NCI-H524 (cell line): ENCODE measurements at regions not wholly inside any gene's neighbourhood (a gene's known extent, or its start where the extent isn't known, plus 50 kb on each side); places are given as distances from the start of the nearest gene placed in this dataset.
"Not testable (repeated sequence)": the region's sequence is repeated elsewhere in the genome, so short reads cannot be mapped to it uniquely, and the experiment has no call there.

Experiments
- DNase-seq, 2 experiments: peaks; one replicate each; lab custom pipeline; 2025; lab: John Stamatoyannopoulos, UW

DNA sequence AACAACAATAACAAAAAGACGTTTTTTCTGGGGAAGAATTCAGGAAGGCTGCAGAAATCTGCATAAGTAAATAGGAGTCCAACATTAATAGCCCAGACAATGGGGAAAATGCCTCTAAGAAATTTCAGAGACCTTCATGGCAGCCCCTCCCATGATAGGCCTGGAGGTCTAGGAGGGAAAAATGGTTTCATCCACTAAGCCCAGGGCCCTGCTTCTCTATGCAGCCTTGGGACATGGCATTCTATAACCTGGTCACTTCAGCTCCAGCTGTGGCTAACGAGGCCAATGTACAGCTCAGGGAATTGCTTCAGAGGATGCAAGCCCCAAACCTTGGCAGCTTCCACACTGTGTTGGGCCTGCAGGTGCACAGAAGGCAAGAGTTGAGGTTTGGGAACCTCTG is 125.6 kb upstream of the GMNC start:
- no peak for DNase-seq

GRCh38 chr3:190984502-190985244 is 122.2 kb upstream of the GMNC start:
- DNase-seq = no peak

GRCh38 chr3:190983875-190984274 is 121.4 kb upstream of the GMNC start:
- DNase-seq = no peak

DNA sequence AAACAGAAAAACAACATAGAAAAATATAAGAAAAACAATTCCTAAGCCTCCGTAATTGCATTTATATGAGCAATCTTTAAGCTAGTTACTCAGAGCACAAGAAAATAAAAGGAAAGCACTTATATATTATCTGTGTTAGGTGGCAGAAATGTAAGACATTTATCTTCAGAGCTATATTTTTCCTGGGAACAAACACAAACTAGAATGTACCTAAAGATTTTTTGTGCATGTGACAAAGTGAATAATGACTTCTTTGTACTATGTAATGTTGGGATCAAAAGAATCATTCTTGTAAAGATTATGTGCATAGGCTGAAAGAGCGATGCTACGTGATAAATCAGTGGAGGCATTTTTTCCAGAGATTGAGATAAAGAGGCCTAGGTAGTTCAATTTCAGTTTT is 111.3 kb upstream of the GMNC start:
- DNase-seq = no peak

- DNase-seq = no peak
Measured at GRCh38 chr3:190972840-190973270, 110.4 kb upstream of the GMNC start.

GRCh38 chr3:190972196-190972595 is 109.7 kb upstream of the GMNC start:
- DNase-seq = no peak

GRCh38 chr3:190970560-190970959 is 108.1 kb upstream of the GMNC start:
- DNase-seq = no peak

DNA sequence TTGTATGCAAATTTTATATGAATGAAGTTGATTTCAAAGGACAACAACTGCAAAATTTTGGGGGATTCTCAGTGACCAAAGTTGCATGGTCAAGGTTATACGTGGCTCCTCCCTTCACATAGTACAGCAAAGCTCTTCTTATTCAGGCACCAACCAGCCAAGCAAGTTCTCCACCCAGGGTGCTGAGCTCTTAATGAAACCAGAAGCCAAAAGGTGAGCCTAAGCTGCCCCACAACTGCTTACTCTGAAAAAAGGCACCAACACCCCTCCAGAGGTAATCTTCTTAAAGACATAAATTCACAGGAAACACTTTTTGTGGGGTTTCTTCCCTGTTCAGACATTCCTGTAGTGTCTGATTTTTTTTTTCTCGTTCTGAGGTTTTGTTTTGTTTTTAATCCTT is 106.1 kb upstream of the GMNC start:
- DNase-seq = no peak

- DNase-seq = not testable (repeated sequence)
Measured at GRCh38 chr3:190964931-190965330, 102.4 kb upstream of the GMNC start.

DNA sequence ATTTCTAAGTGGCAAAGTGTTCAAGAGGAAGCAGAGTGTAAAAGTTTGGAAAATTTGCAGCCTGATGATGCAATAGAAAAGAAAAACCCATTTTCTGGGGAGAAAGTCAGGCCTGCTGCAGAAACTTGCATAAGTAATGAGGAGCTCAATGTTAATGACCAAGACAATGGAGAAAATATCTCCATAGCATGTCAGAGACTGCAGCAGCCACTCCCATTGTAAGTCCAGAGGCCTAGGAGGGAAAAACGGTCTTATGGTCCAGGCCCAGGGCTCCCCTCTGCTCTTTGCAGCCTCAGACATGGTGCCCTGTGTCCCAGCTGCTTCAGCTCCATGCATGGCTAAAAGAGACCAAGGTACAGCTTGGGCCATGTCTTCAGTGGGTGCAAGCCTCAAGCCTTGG is 96.6 kb upstream of the GMNC start:
- no peak for DNase-seq

DNA sequence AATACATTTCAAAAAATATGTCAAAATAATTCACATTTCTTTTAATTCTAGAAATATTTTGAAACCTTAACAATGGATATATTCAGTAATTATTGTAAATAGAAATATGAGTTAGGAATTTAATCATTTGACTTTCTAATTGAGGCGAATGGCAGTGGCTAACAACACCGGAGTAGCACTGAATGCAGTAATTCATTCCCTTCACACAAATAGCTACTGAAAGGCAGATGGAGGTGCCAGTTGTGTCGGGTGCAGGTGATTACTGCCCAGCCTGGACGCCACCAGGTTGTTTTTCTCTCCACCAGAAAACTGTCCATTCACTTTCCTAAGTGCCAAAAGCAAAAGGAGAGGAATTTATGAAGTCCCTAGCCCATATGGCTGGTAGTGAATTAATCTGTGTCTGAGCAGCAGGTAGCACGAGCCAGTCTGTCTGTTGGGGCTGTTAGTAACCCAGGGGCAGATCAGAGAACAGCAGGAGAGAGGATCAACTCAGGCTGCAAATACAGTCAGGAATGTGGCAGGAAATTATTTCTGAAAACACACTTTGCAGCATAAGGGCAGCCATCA is 79.3 kb upstream of the GMNC start:
- peak; percentile 92 to 100 for DNase-seq

- DNase-seq = peak; percentile 70 to 84
Measured at GRCh38 chr3:190934616-190935015, 72.1 kb upstream of the GMNC start.

DNA sequence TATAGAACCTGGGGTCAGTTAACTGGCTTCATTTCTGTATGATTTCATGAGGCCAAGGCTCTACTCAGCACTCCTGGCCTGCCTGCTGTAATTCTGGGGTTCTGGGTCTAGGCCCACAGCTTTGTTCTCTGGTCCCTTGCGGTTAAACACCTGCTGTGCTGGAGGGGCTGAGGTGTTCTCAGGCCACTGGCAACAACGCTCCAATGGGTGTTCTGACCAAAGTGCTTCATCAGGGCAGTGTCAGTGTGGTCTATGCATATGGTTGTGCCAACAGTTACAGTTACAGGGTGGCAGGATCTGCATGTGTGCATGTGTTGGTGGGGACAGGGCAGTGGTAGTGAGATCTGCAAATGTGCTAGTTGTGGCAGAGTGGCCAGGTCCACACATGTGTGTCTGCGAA is 64.1 kb upstream of the GMNC start:
- no peak for DNase-seq

DNA sequence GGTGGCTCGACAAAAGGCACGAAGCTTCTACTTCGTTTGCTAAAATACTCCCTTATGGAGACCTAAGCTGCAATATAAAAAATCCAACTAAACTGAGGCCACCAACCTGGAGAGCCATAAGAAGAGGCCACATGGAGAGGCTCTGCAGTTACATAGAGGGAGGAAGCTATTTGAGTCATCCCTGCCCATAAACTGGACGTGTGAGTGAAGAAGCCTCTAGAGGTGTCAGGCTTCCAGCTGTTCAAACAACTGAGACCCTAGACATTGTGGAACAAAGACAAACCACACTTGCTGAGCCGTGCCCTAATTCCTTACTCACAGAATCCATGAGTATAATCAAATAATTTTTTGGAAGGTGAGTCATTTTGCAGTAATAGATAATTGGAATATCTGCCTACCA is 50.2 kb upstream of the GMNC start:
- peak in 1 of 2 experiments; percentile 19 for DNase-seq
